Gastroesophageal sphincter (tissue), 4 donors: ENCODE measurements at regions not wholly inside any gene's neighbourhood (a gene's known extent, or its start where the extent isn't known, plus 50 kb on each side); places are given as distances from the start of the nearest gene placed in this dataset.

Source experiments
- ATAC-seq: fragments of 150-250 bp; one replicate; pipeline ENCODE4 v1.9.1; 2016; ENCODE audit warnings: mild to moderate bottlenecking, moderate library complexity
- H3K27ac ChIP-seq, 4 donors: fragments of 200-600 bp; sonication (generic) in 3 of 4; 1 replicate in 3 of 4; 2 replicates in 1 of 4; pipeline ENCODE4 v1.5.1; 2016 to 2019
- H3K27me3 ChIP-seq: fragments of 200-600 bp; sonication (generic); one replicate; pipeline ENCODE4 v1.5.1; 2019
- H3K36me3 ChIP-seq, 2 donors: fragments of 200-600 bp; sonication (generic); one replicate each; pipeline ENCODE4 v1.5.1; 2019; ENCODE audit warnings: control low read depth in 1 of 2
- H3K4me1 ChIP-seq, 3 donors: fragments of 200-600 bp; sonication (generic); 1 replicate in 2 of 3; 2 replicates in 1 of 3; pipeline ENCODE4 v1.5.1; 2016 to 2019; ENCODE audit warnings: control low read depth in 2 of 3
- H3K4me3 ChIP-seq, 2 donors: fragments of 200-600 bp; sonication (generic); one replicate each; pipeline ENCODE4 v1.5.1; 2019; ENCODE audit warnings: mild to moderate bottlenecking in 1 of 2, moderate library complexity in 1 of 2
- H3K9me3 ChIP-seq, 3 donors: fragments of 200-600 bp; sonication (generic); one replicate each; pipeline ENCODE4 v1.5.1; 2017 to 2019; ENCODE audit warnings: control low read depth in 2 of 3
- EP300 ChIP-seq: sonication (generic); formaldehyde crosslinking; IDR thresholded peaks from one replicate; pipeline ENCODE4 v1.6.1; 2017; ENCODE audit warnings: antibody characterized with exemption, mild to moderate bottlenecking
- POLR2A ChIP-seq, 2 donors: fragments of 450-650 bp; IDR thresholded peaks; one replicate each; pipeline ENCODE4 v1.6.1; 2017; ENCODE audit warnings: antibody characterized with exemption in 2 of 2, mild to moderate bottlenecking in 2 of 2, moderate library complexity in 1 of 2
- POLR2AphosphoS5 ChIP-seq: sonication (generic); formaldehyde crosslinking; IDR thresholded peaks from one replicate; pipeline ENCODE4 v1.6.1; 2017; ENCODE audit warnings: antibody characterized with exemption
- WGBS, 2 donors: methylation state at CpG; one replicate each; pipeline ENCODE4 v1.1.5; 2018; ENCODE audit warnings: low coverage in 1 of 2; 5-methylcytosine and 5-hydroxymethylcytosine counted together
- TF ChIP-seq, protein P1 (sequence below), 4 experiments: fragments of 200-600 bp in 2 of 4; fragments of 450-650 bp in 2 of 4; sonication (generic) in 1 of 4; IDR thresholded peaks; one replicate each; pipeline ENCODE4 v1.5.1; 2017 to 2019; ENCODE audit warnings: antibody characterized with exemption in 4 of 4, mild to moderate bottlenecking in 2 of 4, moderate library complexity in 2 of 4

DNA sequence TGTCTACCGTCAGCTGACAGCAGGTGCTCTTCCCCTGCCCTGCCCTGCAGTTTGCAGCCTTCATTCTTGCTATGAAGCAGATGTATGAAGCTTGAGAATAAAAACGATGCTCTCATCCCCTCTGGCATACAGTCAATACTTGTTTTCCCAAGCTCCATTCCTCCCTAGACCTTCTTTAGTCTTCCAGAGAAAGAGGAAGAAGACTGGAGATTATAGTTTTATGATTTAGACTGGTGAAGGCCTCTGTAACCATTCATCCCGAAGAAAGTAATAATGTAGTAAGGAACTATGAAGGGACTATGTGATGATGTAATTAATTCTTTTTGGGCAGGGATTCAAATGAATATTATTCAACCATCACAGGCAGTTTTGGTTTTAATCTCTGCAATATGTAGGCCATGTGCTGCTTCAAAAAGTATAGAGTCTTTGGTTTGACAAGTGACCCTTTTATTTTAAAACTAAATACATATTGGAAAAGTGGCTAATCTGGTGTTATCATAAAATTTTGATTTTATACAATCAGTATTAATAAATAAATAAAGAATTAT lies 242.4 kb upstream of the KIAA1217 start:
- no peaks in the 10 kb centered on the region for H3K27me3 ChIP-seq
- WGBS, 2 donors, result 44 to 89% methylated on average over 1 to 3 of the region's 3 CpGs
- H3K36me3 ChIP-seq, result no peaks in the 10 kb centered on the region
- no peak overlapping the region for H3K27ac ChIP-seq
- no peak for ATAC-seq
- TF ChIP-seq POLR2A (IDR thresholded peaks at IDR 0.05) (no peak), EP300 (no peak), POLR2AphosphoS5 (no peak)
- TF ChIP-seq, protein P1, sequence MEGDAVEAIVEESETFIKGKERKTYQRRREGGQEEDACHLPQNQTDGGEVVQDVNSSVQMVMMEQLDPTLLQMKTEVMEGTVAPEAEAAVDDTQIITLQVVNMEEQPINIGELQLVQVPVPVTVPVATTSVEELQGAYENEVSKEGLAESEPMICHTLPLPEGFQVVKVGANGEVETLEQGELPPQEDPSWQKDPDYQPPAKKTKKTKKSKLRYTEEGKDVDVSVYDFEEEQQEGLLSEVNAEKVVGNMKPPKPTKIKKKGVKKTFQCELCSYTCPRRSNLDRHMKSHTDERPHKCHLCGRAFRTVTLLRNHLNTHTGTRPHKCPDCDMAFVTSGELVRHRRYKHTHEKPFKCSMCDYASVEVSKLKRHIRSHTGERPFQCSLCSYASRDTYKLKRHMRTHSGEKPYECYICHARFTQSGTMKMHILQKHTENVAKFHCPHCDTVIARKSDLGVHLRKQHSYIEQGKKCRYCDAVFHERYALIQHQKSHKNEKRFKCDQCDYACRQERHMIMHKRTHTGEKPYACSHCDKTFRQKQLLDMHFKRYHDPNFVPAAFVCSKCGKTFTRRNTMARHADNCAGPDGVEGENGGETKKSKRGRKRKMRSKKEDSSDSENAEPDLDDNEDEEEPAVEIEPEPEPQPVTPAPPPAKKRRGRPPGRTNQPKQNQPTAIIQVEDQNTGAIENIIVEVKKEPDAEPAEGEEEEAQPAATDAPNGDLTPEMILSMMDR (IDR thresholded peaks at IDR 0.05), result no peak
- no peak overlapping the region for H3K4me3 ChIP-seq
- no peaks in the 10 kb centered on the region for H3K9me3 ChIP-seq
- no peaks in the 10 kb centered on the region for H3K4me1 ChIP-seq

DNA sequence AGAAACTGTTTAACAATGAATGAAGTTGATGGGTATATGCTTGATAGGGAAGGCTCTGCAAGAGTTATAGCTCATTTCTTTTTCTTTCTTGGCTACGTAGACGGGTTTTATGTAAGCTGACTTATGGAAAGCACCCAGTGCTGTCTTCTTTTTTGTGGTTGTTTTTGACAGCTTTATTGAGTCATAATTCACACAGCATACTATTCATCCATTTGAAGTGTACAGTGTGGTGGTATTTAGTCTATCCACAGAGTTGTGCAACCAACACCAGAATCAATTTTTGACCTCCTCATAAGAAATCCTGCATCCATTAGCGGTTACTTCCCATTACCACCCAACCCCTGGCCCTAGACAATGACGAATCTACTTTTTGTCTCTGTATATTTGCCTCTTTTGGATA lies 240.6 kb upstream of the KIAA1217 start:
- Histone ChIP-seq H3K4me3 (no peak overlapping the region), H3K27me3 (no peaks in the 10 kb centered on the region), H3K4me1 (no peaks in the 10 kb centered on the region), H3K27ac (no peak overlapping the region), H3K9me3 (no peaks in the 10 kb centered on the region), H3K36me3 (no peaks in the 10 kb centered on the region)
- 60 to 83% methylated on average over 4 of the region's 4 CpGs for WGBS, 2 donors
- TF ChIP-seq POLR2A (IDR thresholded peaks at IDR 0.05) (no peak), EP300 (no peak), POLR2AphosphoS5 (no peak)
- no peak for ATAC-seq

DNA sequence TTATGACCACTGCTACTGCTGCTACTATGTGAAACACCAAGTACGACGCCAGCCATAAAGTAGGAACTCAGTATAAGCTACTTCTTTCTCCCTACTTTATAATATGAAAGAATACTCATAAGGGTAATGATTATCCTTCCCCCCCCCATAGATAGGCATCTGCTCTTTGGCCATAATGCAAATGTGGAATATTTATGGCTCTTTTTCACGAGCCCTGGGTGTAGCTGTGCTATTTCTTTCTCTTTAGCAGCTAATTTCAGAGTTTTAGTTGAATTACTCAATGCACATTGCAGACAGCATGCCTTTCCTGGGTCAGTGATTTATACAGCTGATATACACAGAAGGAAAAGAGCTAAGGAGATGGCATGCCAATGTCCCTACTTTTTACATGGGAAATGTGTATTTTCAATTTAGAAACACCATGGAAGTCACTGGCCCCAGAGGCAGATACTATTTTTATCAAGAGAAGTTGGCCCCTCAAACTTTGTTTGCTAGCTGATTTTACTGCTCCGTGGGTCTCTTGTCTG lies 234.1 kb upstream of the KIAA1217 start:
- H3K27me3 ChIP-seq, result no peaks in the 10 kb centered on the region
- no peaks in the 10 kb centered on the region for H3K4me1 ChIP-seq
- no peak overlapping the region for H3K4me3 ChIP-seq
- H3K9me3 ChIP-seq, result no peaks in the 10 kb centered on the region
- H3K27ac ChIP-seq, result no peak overlapping the region
- 60 to 61% methylated on average over 1 to 4 of the region's 4 CpGs for WGBS, 2 donors
- no peak for ATAC-seq
- TF ChIP-seq, protein P1 (IDR thresholded peaks at IDR 0.05), result no peak
- TF ChIP-seq EP300, result no peak
- TF ChIP-seq POLR2A (IDR thresholded peaks at IDR 0.05), result no peak
- no peak for TF ChIP-seq POLR2AphosphoS5
- H3K36me3 ChIP-seq, result no peaks in the 10 kb centered on the region

DNA sequence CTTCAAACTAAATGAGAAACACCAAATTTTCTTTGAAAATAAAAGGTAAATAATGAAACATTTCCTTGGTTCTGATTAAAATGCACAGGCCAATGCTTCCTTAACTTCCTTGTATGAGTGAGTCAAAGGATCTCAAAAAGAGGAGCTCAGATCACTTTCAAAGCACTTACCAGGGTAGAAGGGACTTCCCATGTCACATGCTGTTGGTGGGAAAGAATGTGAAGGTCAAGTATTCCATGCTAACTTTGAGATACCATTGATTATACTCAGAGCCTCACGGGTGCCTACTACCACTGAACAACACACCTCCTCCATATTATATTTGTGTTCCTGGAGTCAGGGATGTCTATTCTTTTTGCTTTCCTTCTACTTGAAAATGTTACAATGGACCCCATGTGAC lies 233.5 kb upstream of the KIAA1217 start:
- ATAC-seq, result no peak
- no peak overlapping the region for H3K27ac ChIP-seq
- H3K36me3 ChIP-seq, result no peaks in the 10 kb centered on the region
- no peak overlapping the region for H3K4me3 ChIP-seq
- WGBS, 2 donors, result 89% methylated on average over 1 of the region's 1 CpG; no CpG with 5 or more reads in 1 of the 2 donors
- H3K27me3 ChIP-seq, result no peaks in the 10 kb centered on the region
- H3K4me1 ChIP-seq, result no peaks in the 10 kb centered on the region
- no peaks in the 10 kb centered on the region for H3K9me3 ChIP-seq
- TF ChIP-seq POLR2A (IDR thresholded peaks at IDR 0.05), result no peak
- TF ChIP-seq, protein P1 (IDR thresholded peaks at IDR 0.05), result no peak
- TF ChIP-seq EP300, result no peak
- TF ChIP-seq POLR2AphosphoS5, result no peak

DNA sequence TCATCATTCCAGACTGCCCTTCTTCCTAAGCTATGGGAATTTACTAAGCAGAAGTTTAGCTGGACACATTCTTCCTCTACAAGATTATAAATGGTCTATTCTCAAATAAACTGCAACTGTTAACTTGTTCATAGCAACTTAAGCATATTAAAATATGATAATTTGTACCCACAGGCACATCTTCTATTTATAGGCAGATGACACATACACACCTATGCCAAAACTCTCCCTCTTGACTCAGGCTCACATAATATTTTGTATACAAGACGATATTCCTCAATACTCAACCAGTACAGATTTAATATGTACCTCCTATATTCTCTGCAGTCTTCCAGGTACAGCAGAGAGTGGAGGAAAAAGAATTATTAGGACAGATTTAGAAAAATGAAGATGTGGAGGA lies 232.7 kb upstream of the KIAA1217 start:
- WGBS, 2 donors, result 36 to 53% methylated on average over 1 of the region's 1 CpG

More for the DNA sequence above, 232.7 kb upstream of the KIAA1217 start:
- Histone ChIP-seq H3K9me3 (no peaks in the 10 kb centered on the region), H3K4me1 (no peaks in the 10 kb centered on the region), H3K4me3 (no peak overlapping the region), H3K27ac (no peak overlapping the region), H3K27me3 (no peaks in the 10 kb centered on the region), H3K36me3 (no peaks in the 10 kb centered on the region)
- ATAC-seq, result no peak
- TF ChIP-seq EP300 (no peak), POLR2AphosphoS5 (no peak), POLR2A (IDR thresholded peaks at IDR 0.05) (no peak)
- TF ChIP-seq, protein P1 (IDR thresholded peaks at IDR 0.05), result no peak
